Ovary (tissue), 7 donors: ENCODE measurements at regions not wholly inside any gene's neighbourhood (a gene's known extent, or its start where the extent isn't known, plus 50 kb on each side); places are given as distances from the start of the nearest gene placed in this dataset.

ENCODE experiments used
- DNase-seq, 5 donors: peaks; one replicate each; pipeline ENCODE4 v3.0.0-alpha.2; 2019 to 2020
- H3K27ac ChIP-seq, 2 donors: fragments of 200-600 bp; one replicate each; pipeline versions ENCODE4 v1.5.1 to v1.8.0; 2019 to 2022
- H3K27me3 ChIP-seq: fragments of 200-600 bp; one replicate; pipeline ENCODE4 v1.8.0; 2022
- H3K36me3 ChIP-seq: fragments of 200-600 bp; sonication (generic); one replicate; pipeline ENCODE4 v1.5.1; 2019
- H3K4me1 ChIP-seq: one replicate; pipeline ENCODE4 v1.8.1; 2013; ENCODE audit warnings: mild to moderate bottlenecking, moderate library complexity; ENCODE audit not compliant: insufficient read depth
- H3K4me3 ChIP-seq: fragments of 200-600 bp; sonication (generic); one replicate; pipeline ENCODE4 v1.5.1; 2017
- H3K9me3 ChIP-seq, 2 donors: fragments of 200-600 bp in 1 of 2; sonication (generic) in 1 of 2; one replicate each; pipeline versions ENCODE4 v1.5.1 to v1.8.1; 2013 to 2019; ENCODE audit warnings: mild to moderate bottlenecking in 1 of 2, moderate library complexity in 1 of 2
- CTCF ChIP-seq, 3 donors: fragments of 450-650 bp in 2 of 3; fragments of 200-600 bp in 1 of 3; IDR thresholded peaks; one replicate each; pipeline versions ENCODE4 v1.5.1 to v1.8.0; 2016 to 2022; ENCODE audit warnings: antibody characterized with exemption in 3 of 3, mild to moderate bottlenecking in 1 of 3
- EP300 ChIP-seq: sonication (generic); formaldehyde crosslinking; IDR thresholded peaks from one replicate; pipeline ENCODE4 v1.6.1; 2017; ENCODE audit warnings: antibody characterized with exemption
- POLR2A ChIP-seq: fragments of 450-650 bp; IDR thresholded peaks from one replicate; pipeline ENCODE4 v1.6.1; 2017; ENCODE audit warnings: antibody characterized with exemption, mild to moderate bottlenecking, moderate library complexity
- WGBS, 3 donors: extraction: QIAGEN DNeasy Blood & Tissue Kit in 1 of 3; methylation state at CpG; one replicate each; pipeline versions ENCODE4 v1.1.5 to v1.1.7; 2013 to 2017; 5-methylcytosine and 5-hydroxymethylcytosine counted together
- intact Hi-C, 4 donors: fragments of 100-400 bp; cut with DNase I; formaldehyde crosslinking; loops; one replicate each; pipeline versions ENCODE4 v1.11.0 to v1.15.1; 2022 to 2023
- donor health status: DM: no; HTN: no; CAD: no; lungs with moderate emphysema.
- donor health status: DM: no; HTN: no; CAD: no.
- donor health status: Bipolar disorder and iron deficiency.
- donor health status: DM: no; HTN: no; CAD: no.
- donor health status: DM: yes; HTN: yes; CAD: no.

- no peaks in the 10 kb centered on the region for H3K27me3 ChIP-seq
- DNase-seq: no peak
- H3K9me3 ChIP-seq: no peaks in the 10 kb centered on the region
- intact Hi-C loops: no loop called here
- H3K36me3 ChIP-seq: no peaks in the 10 kb centered on the region
- H3K27ac ChIP-seq: no peak overlapping the region
- H3K4me1 ChIP-seq: no peaks in the 10 kb centered on the region
- TF ChIP-seq EP300 (no peak), POLR2A (no peak)
- WGBS, 3 donors: 49 to 69% (median 65%) methylated on average over 9 of the region's 9 CpGs
- H3K4me3 ChIP-seq: no peak overlapping the region
These were observed 85.8 kb downstream of the ATP23 start for GRCh38 chr12:58026897-58027891.

GRCh38 chr12:58028294-58028693, 86.9 kb downstream of the ATP23 start:
- H3K27me3 ChIP-seq: no peaks in the 10 kb centered on the region
- no peaks in the 10 kb centered on the region for H3K36me3 ChIP-seq
- no peak for DNase-seq
- TF ChIP-seq CTCF (IDR thresholded peaks at IDR 0.05) (no peak), EP300 (no peak), POLR2A (no peak)
- no peaks in the 10 kb centered on the region for H3K4me1 ChIP-seq
- H3K27ac ChIP-seq: no peak overlapping the region
- no peak overlapping the region for H3K4me3 ChIP-seq
- 64 to 68% (median 67%) methylated on average over 3 of the region's 3 CpGs for WGBS, 3 donors
- H3K9me3 ChIP-seq: no peaks in the 10 kb centered on the region
- intact Hi-C loops: no loop called here

GRCh38 chr12:58029260-58029659, 87.9 kb downstream of the ATP23 start:
- Histone ChIP-seq H3K27ac (no peak overlapping the region), H3K4me1 (no peaks in the 10 kb centered on the region), H3K4me3 (no peak overlapping the region), H3K36me3 (no peaks in the 10 kb centered on the region), H3K9me3 (no peaks in the 10 kb centered on the region), H3K27me3 (no peaks in the 10 kb centered on the region)
- intact Hi-C loops: no loop called here
- no peak for DNase-seq
- 93 to 98% (median 95%) methylated on average over 1 of the region's 1 CpG for WGBS, 3 donors
- no peak for TF ChIP-seq EP300

GRCh38 chr12:58030566-58031279, 89.4 kb downstream of the ATP23 start:
- Histone ChIP-seq H3K27ac (no peak overlapping the region), H3K36me3 (no peaks in the 10 kb centered on the region), H3K4me1 (no peaks in the 10 kb centered on the region), H3K4me3 (no peak overlapping the region), H3K9me3 (no peaks in the 10 kb centered on the region), H3K27me3 (no peaks in the 10 kb centered on the region)
- intact Hi-C loops: no loop called here
- no peak for DNase-seq
- TF ChIP-seq CTCF (IDR thresholded peaks at IDR 0.05): no peak
- WGBS, 3 donors: 83 to 89% (median 83%) methylated on average over 4 of the region's 4 CpGs

- no peaks in the 10 kb centered on the region for H3K4me1 ChIP-seq
- intact Hi-C loops: no loop called here
- DNase-seq: no peak
- H3K9me3 ChIP-seq: no peaks in the 10 kb centered on the region
- no peak overlapping the region for H3K27ac ChIP-seq
- TF ChIP-seq EP300: no peak
- TF ChIP-seq POLR2A: no peak
- TF ChIP-seq CTCF (IDR thresholded peaks at IDR 0.05): no peak
- no peak overlapping the region for H3K4me3 ChIP-seq
- H3K36me3 ChIP-seq: no peaks in the 10 kb centered on the region
- WGBS, 3 donors: 87 to 95% (median 90%) methylated on average over 3 of the region's 3 CpGs
- H3K27me3 ChIP-seq: no peaks in the 10 kb centered on the region
These were observed 90.8 kb downstream of the ATP23 start for GRCh38 chr12:58032156-58032555.
